NCI-H2107 treated with DMSO at 0.1 percent for 48 hours (cell line): ENCODE measurements at regions not wholly inside any gene's neighbourhood (a gene's known extent, or its start where the extent isn't known, plus 50 kb on each side); places are given as distances from the start of the nearest gene placed in this dataset.
"Not testable (repeated sequence)": the region's sequence is repeated elsewhere in the genome, so short reads cannot be mapped to it uniquely, and the experiment has no call there.

Experiments
- DNase-seq: peaks from one replicate; lab custom pipeline; 2025; ENCODE audit not compliant: unreplicated experiment; lab: John Stamatoyannopoulos, UW

DNA sequence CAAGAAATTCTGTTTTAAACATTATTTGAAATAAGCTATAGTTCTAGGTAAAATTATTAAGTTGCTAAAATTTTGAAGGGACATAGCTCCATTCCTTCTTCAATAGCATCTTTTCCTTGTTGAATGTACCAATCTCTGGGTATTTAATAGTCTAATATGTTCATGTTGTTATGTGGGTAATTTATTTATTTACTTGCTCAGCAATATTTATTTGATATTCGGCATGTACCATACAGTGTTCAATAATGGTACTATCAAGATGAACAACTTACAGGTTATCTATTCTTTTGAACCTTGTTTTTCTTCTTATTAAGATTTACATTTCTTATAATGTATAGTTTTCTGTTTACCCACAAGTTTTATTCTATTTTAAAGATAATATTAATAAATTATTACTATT lies 1616.8 kb upstream of the PIK3C3 start:
- no peak for DNase-seq

DNA sequence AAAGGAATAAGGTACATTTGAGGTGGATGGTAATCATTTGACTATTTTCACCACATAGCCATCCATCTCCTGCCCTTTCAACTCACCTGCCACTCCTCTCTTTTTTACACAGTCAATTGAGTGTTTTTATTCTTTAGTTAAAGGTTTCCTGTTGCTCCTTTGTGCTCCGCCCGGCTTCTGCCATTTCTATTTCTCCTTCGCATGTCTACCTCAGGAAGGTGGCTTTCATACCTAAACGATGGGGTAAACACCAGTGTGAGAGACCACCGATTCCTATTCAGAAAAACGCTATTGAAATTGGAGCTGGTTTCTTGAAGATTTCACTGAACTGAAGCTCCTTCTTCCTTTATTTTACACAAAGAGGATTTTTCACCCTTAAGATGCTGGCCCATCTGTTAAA lies 1628.0 kb upstream of the PIK3C3 start:
- DNase-seq, result no peak

DNA sequence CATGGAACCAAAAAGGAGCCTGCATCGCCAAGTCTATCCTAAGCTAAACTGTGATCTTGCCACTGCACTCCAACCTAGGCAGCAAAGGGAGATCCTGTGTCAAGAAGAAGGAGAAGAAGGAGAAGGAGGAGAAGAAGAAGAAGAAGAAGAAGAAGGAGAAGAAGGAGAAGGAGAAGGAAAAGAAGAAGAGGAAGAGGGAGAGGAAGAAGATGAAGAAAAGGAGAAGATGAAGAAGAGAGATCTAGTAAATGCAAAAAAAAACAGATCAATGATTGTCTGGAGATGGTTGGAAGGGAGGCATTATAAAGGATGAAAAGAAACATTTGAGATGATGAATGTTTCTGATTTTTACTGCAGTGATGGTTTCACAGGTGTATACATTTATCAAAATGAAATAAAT lies 1629.0 kb upstream of the PIK3C3 start:
- no peak for DNase-seq

DNA sequence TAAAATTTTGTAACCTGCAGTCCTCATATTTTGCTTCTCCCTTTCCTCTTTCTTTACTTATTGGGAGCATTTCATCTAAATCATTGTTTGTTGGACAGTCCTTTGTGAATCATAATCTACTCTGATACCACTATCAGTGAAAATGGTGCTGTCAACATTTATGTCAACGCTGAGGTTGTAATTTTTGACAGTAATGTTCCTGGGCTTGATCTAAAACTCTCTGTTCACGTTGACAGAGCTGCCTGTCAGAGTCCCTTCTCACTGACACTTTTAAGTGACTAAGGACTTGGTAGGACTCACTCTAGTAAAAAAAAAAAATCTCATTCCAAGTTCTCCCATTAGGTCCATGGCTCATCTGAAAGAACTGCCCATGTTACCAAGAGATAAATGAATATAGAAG lies 1640.8 kb upstream of the PIK3C3 start:
- DNase-seq, result no peak

DNA sequence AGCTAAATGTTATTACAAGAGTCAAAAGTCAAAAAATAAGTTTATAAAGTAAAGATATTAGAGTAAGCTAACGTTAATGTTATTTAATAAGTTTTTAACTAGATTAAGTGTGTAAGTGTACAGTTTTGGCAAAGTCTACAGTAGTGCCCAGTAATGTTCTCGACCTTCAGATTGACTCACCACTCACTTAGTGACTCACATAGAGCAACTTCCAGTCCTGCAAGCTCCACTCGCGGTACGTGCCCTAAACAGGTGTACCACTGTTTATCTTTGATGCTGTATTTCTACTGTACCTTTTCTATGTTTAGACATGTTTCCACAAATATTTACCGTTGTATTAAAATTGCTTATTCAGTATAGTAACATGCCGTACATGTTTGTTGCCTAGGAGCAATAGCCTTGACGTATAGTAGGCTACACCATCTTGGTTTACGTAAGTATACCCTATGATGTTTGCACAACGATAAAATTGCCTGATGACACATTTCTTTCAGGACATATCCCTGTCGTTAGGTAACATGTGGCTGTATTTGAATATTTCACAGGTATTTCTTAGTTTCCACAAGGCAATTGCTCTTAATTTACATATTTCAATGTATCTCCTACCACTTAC lies 1641.9 kb upstream of the PIK3C3 start:
- no peak for DNase-seq

DNA sequence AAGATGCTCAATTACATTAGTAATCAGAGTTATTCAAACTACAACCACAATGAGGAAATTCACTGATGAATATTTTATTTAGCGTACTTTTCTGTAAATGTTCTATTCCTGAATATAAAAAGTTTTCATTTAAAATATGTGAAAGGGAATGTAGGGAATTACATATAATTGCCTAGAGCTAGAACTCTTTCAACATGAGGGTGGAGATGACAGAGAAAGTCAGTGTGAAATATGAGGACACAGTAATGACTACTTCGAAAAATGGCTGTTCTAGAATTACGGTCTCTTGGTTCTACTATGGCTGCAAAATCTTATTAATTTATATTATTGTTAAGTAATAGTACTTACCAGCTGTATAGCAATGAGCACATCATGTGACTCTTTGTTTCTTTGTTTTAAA lies 1647.4 kb upstream of the PIK3C3 start:
- no peak for DNase-seq

DNA sequence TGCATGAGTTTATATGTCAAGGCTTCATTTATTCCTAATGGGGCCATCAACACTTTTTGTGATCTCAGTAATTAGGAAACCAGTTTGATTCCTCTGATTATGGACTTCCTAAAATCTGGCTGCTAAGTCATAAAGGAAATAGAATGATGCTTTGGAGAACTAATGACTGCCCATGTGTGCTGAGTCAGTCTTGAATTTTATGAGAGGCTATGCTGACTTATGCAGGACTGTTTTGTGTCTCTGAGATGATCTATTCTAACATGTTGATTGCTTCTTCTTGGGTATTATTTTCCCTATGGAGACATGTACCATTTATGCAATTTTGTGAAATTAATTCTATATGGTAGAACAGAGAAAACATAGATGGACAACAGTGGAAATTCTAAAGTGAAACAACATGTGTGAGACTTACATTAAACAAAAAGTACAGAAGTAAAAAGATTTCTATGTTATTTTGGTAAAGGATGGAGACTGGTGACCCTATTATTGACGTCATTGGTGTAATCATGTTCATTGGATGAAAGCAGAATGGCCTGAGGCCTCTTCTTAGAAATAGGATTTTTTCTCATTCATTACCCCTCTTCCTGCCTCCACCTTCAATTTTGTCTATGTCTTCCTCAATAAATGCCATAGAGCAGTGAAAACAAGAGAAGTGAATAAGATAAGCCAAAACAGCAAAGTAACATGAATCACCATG lies 1658.2 kb upstream of the PIK3C3 start:
- no peak for DNase-seq

DNA sequence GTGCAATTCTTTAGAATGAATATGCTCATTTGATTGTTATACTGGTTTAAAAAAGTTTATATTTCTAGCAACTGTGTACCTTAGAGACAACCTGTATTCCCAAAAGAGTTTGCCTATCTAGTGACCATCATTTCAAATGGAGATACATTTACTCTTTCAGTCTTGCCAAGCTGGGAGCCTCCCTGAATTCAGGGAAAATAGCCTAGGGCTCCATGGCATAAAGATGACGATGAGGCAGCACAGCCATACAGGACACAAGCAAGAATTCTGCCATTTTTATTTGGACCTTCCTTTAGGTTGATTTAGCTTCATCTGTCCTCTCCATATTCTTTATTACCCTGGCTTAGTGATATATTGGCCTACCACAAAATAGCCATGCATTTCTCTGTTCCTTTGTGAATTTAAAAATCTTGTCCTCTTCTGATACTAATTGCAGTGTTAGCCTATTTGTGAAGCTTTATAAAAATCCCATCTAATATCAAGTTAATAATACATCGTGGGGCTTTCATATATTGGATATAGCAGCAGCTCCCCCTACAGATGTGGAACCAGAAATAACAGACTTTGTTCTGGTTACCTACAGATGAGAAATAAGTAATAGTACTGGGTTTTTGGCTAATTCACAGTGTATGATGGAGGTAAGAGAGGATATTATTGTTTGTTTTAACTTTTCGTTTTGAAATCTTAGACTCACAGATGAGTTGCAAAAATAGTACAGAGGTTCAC lies 1661.9 kb upstream of the PIK3C3 start:
- DNase-seq, result no peak

DNA sequence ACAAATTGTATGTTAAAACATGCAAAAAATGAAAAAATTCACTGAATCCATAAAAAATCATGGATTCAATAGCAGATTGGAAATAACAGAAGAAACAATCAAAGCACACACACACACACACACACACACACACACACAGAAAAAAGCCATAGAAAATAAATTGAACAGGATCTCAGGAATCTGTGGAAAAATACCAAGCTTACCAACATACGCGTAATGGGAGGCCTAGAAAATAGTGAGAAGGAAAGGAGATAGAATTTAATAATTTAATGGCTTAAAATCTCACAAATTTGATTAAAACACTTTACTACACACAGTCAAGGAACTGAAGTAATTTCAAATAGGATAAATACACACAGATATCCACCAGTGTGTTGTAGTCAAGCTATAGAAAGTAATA lies 1671.5 kb upstream of the PIK3C3 start:
- no peak for DNase-seq

DNA sequence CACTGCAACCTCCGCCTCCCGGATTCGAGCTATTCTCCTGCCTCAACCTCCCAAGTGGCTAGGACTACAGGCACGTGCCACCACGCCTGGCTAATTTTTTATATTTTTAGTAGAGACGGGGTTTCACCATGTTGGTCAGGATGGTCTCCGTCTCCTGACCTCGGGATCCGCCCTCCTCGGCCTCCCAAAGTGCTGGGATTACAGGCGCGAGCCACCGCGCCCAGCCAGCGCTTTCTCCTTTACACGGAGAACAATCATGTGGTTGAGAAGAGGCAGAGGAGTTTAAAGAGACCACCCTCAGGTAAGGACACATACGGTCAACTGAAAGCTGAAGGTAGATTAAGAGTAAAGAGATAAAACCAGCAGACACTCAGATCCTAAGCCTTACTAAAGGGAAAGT lies 1673.7 kb upstream of the PIK3C3 start:
- DNase-seq, result not testable (repeated sequence)

DNA sequence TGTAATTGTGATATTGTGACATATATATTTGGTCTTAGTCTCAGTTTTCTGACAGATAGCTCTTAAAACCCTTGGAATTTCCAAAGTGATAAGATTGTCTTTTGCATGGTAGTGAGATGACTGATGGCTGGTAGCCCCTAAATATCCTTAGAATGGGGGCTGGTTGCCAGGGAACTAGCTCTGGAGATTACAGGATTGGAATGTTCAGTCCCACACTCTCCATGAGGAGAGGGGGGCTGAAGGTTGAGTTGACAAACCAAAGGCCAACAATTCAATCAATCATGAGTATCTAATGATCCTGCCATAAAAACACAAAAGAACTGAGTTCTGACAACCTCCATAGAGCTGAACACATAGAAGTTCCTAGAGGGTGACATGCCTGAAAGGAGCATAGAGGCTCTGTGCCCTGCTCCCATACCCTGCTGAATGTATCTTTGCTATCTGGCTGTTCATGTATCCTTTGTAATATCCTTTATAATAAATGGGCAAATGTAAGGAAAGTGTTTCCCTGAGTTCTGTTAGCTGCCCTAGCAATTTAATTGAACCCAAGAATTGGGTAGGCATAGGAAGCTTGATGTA lies 1680.3 kb upstream of the PIK3C3 start:
- DNase-seq, result no peak

DNA sequence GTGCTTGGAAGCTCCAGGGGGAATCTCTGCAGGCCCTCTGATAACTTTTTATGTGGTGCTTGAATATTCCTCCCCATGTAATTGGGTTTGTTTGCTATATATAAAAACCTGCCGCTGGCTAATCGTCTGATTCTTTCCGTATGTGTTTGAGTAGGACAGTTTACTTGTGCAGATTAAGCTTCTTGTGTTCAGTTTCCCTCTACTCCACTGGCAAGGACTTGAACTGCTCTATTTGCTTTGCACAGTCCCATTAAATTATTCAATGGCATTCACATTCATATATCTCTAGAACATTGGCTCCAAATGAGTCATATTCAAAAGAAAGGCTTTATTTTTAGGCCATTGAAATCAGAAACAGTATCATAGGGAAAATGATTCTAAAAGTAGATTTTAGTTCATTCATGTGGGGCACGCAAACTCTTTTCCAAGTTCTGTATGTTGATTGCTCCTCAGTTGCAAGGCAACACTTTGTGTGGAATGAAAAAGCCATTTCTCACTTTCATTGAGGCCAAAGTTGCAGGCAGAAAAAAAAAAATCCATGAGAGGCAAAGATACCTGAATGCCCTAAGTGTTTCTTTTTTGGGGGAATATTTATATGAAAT lies 1682.3 kb upstream of the PIK3C3 start:
- no peak for DNase-seq

DNA sequence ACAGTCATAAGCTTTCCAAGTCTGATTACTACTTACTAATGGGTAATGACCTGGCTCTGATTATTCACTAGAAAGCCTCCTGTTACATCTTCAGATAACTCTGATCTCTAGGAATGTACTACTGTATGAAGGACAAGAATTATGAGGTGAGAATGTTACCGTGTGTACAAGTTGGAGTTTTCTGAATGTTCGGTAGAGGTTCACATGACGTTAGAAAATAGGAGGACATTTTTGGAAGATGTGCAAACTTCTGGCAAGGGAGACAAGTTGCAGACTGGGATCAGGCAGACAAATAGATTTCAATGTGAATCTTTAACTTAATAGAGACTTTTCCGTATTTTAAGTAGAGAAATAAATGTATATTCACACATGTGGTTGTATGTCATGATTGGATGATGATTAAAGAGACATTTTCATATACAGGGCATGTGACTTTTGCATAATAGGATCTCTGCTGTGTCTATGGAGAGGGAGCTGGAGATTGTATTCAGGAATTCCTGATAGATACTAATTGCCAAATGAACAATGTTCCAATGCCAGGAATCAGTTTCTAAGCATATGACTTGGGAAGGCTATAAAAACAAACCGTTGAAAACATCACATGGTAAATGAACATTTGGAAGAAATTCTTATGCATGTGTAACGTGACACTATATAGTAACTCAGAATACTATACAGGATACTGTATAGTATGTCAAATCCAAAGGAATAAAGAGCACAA lies 1695.8 kb upstream of the PIK3C3 start:
- DNase-seq, result no peak

DNA sequence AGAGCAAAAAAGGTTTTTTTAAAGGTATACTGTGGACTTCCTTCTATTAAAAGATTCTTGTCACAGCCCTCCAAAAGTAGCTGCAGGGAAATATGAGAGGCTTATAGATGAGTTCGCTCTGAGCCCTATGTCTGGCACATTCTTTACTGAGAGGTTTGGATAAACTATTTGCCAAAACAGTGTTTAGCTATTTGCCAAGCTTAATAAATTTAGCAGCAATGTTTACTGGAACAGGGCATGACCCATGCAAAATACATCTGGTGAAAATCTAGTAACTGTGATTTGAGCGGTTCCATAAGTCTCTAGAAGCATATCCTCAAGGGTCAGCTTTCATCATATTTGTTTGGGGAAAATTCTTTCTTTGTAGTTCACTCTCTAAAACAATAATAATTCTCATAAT lies 1696.7 kb upstream of the PIK3C3 start:
- no peak for DNase-seq

DNA sequence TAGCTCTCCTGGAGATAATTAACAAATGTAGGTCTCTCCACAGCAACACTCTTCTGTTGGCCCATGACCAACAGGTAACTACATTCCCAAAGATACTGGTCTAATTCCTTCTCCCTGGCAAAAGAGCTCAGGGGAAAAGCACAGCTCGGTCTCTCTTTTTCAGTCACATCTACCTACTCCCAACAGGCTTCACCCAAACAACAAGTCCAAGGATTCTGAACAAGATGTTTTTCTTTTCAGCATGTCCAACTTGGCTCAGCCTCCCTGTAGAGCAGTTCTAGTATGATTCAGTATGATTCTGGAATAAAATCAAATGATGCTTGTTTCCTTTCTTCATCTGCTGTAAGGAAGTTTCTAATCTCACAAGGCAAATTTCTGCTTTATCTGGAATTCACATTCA lies 1704.8 kb upstream of the PIK3C3 start:
- DNase-seq, result no peak

DNA sequence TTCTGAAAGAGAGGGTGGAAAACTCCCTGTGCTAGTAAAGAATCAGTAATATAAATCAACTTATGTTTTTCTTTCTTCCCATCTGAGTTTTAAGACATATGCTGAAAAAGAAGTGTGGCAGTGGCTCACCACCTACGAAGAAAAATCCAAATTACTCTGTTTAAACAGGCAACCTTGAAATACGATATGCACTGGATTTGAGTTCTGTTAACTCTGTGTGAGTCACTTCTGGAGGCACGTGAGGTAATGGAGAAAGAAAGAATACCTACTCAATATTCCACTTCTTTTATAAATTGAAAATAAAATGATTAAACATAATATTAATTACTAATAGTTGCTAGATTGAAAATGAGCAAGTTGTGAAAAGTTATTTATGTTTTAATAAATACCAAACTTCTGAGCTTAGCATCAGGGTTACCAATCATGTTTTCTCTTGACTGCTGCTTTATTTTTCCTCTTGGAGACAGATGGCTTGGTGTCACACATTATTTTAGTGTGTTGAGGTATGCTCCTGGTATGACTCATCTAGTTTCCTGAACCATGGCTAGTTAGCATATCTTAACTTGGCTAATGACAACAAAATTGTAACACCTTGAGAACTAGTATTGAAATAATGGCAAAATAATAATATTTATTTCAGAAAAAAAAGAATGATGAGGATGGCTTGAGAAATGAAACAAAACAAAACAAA lies 1705.5 kb upstream of the PIK3C3 start:
- DNase-seq, result no peak

DNA sequence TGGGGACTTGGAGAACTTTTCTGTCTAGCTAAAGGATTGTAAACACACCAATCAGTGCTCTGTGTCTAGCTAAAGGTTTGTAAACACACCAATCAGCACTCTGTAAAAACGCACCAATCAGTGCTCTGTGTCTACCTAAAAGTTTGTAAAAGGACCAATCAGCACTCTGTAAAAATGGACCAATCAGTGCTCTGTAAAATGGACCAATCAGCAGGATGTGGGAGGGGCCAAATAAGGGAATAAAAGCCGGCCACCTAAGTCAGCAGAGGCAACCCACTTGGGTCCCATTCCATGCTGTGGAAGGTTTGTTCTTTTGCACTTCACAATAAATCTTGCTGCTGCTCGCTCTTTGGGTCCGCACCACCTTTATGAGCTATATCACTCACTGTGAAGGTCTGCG lies 1709.4 kb upstream of the PIK3C3 start:
- DNase-seq, result not testable (repeated sequence)

DNA sequence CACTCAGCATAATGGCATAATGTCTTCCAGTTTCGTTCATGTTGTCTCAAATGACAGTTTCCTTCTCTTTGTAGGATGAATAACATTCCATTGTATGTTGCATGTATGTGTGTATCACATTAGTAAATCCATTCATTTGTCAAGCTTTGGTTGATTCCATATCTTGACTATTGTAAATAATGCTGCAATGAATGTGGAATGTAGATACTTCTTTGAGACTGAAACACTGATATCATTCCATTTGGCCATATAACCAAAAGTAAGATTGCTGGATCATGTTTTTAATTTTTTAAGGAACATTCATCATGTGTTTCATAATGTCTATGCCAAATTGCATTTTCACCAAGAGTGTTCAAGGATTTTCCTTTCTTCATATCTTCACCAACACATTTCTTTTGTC lies 1711.4 kb upstream of the PIK3C3 start:
- DNase-seq, result no peak

DNA sequence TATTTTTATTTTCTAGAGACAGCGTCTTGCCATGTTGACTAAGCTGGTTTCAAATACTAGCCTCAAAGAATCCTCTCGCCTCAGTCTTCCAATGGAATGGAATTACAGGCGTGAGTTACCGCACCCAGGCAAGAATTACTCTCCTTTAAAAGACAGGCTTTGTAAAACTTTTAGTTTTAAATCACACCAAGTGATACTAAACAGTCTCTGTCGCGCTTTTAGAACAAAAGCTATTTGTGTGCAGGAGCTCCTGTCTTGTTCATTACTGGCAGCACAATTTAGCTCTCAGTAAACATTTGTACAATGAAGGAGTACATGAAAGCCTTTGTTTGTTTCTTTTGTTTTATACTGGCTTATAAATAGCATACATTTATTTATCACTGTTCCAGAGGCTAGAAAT lies 1719.2 kb upstream of the PIK3C3 start:
- DNase-seq, result no peak

DNA sequence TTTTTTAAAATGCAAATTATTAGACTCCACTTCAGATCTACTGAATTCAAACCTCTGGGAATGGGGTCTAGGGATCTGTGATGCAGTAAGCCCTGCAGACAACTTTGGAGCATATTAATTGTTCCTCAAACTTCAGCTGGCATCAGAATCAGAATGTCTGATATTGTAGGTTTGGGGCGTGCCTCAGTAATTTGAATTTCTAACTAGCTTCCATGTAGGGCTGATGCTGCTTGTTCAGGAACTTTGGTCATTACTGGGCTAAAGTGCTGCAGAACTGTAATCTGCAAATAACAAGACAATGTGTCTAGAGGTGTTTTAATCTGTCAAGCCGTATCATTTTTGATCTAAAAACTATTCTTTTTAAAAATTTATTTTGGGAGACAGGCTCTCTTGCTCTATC lies 1719.7 kb upstream of the PIK3C3 start:
- DNase-seq, result no peak
